NOMO-1 treated with dmso at 0.1 percent for 144 hours (cell line): ENCODE measurements at regions not wholly inside any gene's neighbourhood (a gene's known extent, or its start where the extent isn't known, plus 50 kb on each side); places are given as distances from the start of the nearest gene placed in this dataset.
A peak's percentile ranks its signal among the peaks of the same experiment; 100 is the strongest.
"Not testable (repeated sequence)": the region's sequence is repeated elsewhere in the genome, so short reads cannot be mapped to it uniquely, and the experiment has no call there.

Experiments used
- DNase-seq: peaks from one replicate; lab custom pipeline; 2025; ENCODE audit not compliant: unreplicated experiment; lab: John Stamatoyannopoulos, UW

GRCh38 chr1:70490153-70490552 lies 79.1 kb downstream of the CTH start:
- no peak for DNase-seq

- no peak for DNase-seq
These were observed 84.3 kb downstream of the CTH start for GRCh38 chr1:70495370-70495769.

GRCh38 chr1:70496181-70496580 lies 85.1 kb downstream of the CTH start:
- DNase-seq, result no peak

GRCh38 chr1:70497152-70497551 lies 86.1 kb downstream of the CTH start:
- DNase-seq, result no peak

- DNase-seq, result peak; percentile 32
These were observed 87.6 kb downstream of the CTH start for GRCh38 chr1:70498666-70499065.

GRCh38 chr1:70499695-70500094 lies 88.6 kb downstream of the CTH start:
- DNase-seq, result no peak

- no peak for DNase-seq
These were observed 92.3 kb downstream of the CTH start for GRCh38 chr1:70503358-70503757.

- DNase-seq, result no peak
These were observed 93.2 kb downstream of the CTH start for GRCh38 chr1:70504176-70504820.

- DNase-seq, result no peak
These were observed 93.7 kb downstream of the CTH start for GRCh38 chr1:70504821-70505193.

- DNase-seq, result not testable (repeated sequence)
These were observed 96.9 kb downstream of the CTH start for GRCh38 chr1:70507991-70508390.

GRCh38 chr1:70509996-70510876 lies 99.2 kb downstream of the CTH start:
- peak; percentile 71 for DNase-seq

GRCh38 chr1:70517444-70517843 lies 106.4 kb downstream of the CTH start:
- DNase-seq, result no peak

- DNase-seq, result no peak
These were observed 107.0 kb downstream of the CTH start for GRCh38 chr1:70518106-70518505.

GRCh38 chr1:70528590-70529333 lies 117.7 kb downstream of the CTH start:
- no peak for DNase-seq

- DNase-seq, result no peak
These were observed 125.8 kb downstream of the CTH start for GRCh38 chr1:70536708-70537366.

- no peak for DNase-seq
These were observed 126.7 kb downstream of the CTH start for GRCh38 chr1:70537788-70538187.

GRCh38 chr1:70542030-70542429 lies 131.0 kb downstream of the CTH start:
- DNase-seq, result no peak

GRCh38 chr1:70542856-70543255 lies 131.8 kb downstream of the CTH start:
- DNase-seq, result no peak

GRCh38 chr1:70546726-70547125 lies 135.7 kb downstream of the CTH start:
- DNase-seq, result no peak

GRCh38 chr1:70552662-70553566 lies 141.8 kb downstream of the CTH start:
- no peak for DNase-seq
